A673 (cell line): ENCODE measurements at regions not wholly inside any gene's neighbourhood (a gene's known extent, or its start where the extent isn't known, plus 50 kb on each side); places are given as distances from the start of the nearest gene placed in this dataset.

Source experiments
- EZH2 ChIP-seq: fragments of 200-600 bp; sonication (generic); IDR thresholded peaks from 2 replicates; pipeline ENCODE4 v1.6.1; 2017; ENCODE audit warnings: borderline replicate concordance, low read depth, mild to moderate bottlenecking, mixed read lengths, antibody characterized with exemption, low read length; ENCODE audit not compliant: poor library complexity, severe bottlenecking
- TF ChIP-seq, protein P1 (sequence below): fragments of 300-800, 200-600 bp; sonication (generic); conservative IDR thresholded peaks from 2 replicates; pipeline ENCODE4 v1.5.1; 2017; ENCODE audit warnings: low read depth, mild to moderate bottlenecking, antibody characterized with exemption, low read length, moderate library complexity, mixed read lengths

DNA sequence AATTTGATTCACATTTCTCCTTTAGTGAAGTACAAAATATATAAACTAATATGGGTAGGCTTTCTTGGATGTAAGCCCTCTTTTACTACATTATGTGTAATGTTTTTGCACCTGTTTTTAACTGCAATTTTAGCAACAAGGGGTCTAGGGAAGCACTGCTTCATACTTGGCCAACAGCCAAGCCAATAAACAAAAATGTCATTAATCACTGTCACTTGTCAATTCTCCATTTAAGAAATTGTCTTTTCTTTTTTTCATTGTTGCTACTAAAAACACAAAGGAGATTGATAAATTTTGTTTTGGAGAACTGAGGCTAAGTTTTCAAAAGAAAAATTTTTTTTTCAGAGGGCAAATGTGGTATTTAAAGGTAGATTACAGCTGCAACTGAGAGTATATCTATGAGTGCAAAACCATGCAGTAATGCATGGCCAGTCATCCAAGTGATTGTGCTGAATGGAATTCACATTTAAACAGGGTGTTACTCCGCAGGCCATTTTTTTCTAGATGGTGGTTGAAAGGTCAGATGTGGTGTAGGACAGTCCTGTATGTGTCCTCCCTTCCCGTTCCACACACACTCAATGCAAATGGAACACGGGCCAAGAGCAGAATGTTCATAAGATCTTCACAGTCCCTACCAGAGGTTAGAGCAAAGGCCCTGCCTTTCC lies 503.0 kb upstream of the LMO3 start:
- no peak for TF ChIP-seq EZH2
- TF ChIP-seq, protein P1, sequence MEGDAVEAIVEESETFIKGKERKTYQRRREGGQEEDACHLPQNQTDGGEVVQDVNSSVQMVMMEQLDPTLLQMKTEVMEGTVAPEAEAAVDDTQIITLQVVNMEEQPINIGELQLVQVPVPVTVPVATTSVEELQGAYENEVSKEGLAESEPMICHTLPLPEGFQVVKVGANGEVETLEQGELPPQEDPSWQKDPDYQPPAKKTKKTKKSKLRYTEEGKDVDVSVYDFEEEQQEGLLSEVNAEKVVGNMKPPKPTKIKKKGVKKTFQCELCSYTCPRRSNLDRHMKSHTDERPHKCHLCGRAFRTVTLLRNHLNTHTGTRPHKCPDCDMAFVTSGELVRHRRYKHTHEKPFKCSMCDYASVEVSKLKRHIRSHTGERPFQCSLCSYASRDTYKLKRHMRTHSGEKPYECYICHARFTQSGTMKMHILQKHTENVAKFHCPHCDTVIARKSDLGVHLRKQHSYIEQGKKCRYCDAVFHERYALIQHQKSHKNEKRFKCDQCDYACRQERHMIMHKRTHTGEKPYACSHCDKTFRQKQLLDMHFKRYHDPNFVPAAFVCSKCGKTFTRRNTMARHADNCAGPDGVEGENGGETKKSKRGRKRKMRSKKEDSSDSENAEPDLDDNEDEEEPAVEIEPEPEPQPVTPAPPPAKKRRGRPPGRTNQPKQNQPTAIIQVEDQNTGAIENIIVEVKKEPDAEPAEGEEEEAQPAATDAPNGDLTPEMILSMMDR: no peak
